A172 (cell line): ENCODE measurements at regions not wholly inside any gene's neighbourhood (a gene's known extent, or its start where the extent isn't known, plus 50 kb on each side); places are given as distances from the start of the nearest gene placed in this dataset.
"Not testable (repeated sequence)": the region's sequence is repeated elsewhere in the genome, so short reads cannot be mapped to it uniquely, and the experiment has no call there.

ENCODE experiments used
- DNase-seq: peaks from one replicate; pipeline ENCODE4 v3.0.0-alpha.2; 2015; ENCODE audit warnings: low spot score

DNA sequence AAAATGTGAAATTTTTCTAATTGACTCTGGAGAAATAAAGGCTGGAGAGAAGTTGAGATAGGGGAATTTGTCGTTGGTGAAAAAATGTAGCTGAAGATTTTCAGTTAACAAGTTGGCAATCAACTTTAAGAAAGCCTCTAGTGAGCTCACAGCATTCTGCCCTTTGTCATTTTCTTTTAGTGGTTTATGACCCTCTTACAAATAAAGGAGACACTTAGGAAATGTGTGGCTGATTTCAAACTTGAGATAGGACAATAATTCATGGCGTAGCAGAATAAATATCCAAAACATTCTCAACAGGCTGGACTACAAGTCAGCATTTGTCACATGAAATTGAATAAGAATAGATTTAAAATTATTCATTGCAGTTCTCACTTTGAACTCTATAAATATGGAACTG, 412.5 kb upstream of the SPHKAP start:
- no peak for DNase-seq

DNA sequence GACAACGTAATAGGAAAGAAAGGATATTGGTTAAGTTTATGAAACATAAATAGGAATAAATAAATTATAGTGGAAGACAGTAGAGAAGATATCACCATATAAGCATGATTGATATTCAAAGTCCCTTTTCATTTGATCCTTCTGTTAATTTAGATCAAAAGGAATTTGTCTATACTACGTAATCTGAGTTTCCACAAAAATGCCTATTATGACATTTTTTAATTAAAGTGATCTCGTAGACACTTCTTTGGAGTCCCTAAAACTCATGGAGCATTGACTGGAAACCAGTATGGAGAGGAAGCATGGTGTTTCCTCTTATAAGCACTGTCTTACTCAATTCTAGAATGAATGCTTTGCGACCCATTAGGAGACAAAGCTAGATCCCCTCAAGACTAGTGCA, 411.4 kb upstream of the SPHKAP start:
- no peak for DNase-seq

GRCh38 chr2:228590681-228591080, 409.2 kb upstream of the SPHKAP start:
- no peak for DNase-seq

- DNase-seq: no peak
Measured at GRCh38 chr2:228589115-228589514, 407.6 kb upstream of the SPHKAP start.

DNA sequence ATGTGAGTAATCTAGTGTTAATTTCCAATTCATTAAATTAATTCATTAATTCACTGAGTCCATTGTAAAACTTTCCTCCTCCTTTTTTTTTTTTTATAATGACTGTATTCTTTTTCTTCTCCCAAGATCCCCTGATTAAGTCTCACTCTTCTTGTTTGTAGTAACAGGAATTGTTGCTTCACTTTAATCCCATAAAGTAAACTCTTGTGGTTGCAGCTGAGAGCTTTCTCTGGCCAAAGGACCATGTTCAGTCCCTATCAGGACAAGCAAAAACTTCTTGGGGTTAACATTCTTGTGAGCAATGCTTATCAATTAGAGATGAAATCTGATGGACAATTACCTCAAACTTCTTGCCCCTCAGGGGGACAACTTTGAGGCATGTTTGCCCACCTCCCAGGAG, 400.2 kb upstream of the SPHKAP start:
- DNase-seq: no peak

DNA sequence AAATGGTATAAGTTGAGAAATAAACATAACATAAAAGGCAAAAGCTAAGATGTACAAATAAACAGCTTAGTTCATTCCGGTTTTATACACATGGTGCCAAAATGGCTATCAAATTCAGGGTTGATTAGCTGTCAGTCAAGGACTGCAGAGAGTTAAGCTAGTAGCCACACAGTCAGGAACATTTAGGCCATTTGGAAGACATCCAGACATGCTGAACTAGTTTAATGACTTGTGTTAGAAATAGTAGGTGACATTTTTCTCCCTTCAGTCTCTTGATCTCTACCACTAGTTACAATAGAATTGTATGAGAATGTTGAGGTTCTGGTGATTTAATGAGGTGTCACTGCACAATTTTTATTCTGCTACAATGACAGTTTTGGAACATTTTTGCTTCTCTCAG, 394.4 kb upstream of the SPHKAP start:
- DNase-seq: no peak

DNA sequence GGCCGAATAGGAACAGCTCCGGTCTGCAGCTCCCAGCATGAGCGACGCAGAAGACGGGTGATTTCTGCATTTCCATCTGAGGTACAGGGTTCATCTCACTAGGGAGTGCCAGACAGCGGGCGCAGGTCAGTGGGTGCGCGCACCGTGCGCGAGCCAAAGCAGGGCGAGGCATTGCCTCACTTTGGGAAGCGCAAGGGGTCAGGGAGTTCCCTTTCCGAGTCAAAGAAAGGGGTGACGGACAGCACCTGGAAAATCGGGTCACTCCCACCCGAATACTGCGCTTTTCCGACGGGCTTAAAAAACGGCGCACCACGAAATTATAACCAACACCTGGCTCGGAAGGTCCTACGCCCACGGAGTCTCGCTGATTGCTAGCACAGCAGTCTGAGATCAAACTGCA, 386.8 kb upstream of the SPHKAP start:
- not testable (repeated sequence) for DNase-seq

- DNase-seq: no peak
Measured at GRCh38 chr2:228561816-228562215, 380.3 kb upstream of the SPHKAP start.

DNA sequence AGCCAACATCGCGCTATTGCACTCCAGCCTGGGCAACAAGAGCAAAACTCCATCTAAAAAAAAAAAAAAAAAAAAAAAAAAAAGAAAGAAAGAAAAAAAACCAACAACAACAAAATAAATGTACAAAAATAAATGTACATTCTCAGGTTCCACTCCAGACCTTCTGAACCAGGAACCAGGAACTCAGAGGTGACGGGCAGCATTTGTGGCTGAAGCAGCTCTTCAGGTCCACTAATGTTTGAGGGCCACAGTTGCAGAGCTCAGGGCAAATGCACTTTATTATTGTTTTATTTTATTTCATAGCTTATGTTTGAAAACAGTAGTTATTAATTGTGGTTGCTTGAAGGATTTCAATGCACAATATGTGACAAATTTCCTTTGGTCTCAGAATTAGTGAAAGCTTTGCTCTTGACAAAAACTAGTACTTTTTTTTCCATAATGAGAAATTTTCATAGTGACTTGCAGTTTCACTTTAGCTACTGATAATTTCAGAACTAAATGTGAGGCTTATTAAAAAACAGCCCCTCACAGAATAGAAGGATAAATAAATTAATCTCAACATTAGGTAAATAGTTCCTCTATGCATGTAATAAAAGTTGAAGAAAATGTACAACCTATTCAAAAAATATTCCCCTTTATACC, 378.4 kb upstream of the SPHKAP start:
- DNase-seq: no peak

DNA sequence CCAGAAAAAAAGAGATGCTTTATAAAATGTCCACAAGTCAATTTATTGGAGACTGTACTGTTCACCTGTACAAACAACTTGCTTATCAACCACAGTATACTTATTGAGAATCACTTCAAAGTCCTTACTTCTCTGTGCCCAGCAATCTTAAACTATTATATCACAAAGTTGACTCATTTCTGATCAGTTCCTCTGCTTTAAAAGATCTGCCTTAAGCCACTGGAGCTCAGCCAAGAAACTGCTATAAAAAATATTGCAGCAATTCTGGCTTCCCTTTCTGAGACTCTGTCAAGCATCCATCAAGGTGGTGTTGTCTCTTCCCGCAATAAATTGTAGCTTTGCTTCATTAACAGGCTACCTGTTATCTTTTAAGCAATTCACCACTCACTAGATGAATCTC, 375.2 kb upstream of the SPHKAP start:
- DNase-seq: no peak

DNA sequence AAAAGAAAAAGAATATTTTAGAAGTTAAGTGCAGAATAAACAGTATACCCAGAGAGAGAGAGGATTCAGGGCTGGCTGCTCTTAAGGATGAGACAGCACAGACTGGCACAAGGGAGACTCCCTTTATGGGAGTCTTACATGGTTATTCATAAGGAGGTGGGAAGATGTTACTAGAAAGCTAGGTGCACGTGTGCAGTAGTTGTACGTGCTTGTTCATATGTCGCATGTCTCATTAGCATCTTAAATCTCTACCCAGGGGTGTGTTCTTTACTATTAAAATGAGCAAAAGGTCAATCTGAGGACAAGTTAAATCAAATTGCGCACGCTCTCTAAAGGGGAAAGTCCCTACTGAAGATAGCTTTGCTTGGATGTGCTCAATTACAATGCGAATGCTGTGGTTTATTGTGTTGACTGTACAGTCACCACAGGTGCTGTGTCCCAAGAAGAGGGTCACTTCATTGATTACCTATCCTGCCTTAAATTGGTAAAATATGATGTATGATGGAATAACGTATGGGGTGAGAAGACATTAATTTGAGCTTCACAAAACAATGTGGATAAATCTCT, 368.0 kb upstream of the SPHKAP start:
- no peak for DNase-seq

- no peak for DNase-seq
Measured at GRCh38 chr2:228548230-228548629, 366.7 kb upstream of the SPHKAP start.

DNA sequence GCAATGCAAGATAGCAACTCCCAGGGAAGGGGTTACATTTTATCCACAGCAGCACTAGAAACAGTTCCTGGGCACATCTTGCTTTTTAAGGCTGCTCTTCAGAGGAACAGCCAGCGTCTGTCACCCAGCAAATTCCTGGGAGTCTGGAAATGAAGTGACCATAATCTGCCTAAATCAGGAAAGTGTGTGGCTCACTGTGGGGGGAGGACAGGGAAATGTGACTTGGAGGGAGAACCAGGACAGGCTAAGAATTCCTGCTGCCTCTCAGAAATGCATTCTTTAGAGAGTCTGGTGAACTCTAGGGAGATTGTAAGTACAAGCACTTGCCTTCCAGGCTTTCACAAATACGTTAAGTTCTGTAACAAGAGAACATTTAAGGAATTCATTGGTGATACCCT, 364.3 kb upstream of the SPHKAP start:
- peak; percentile 28 for DNase-seq

DNA sequence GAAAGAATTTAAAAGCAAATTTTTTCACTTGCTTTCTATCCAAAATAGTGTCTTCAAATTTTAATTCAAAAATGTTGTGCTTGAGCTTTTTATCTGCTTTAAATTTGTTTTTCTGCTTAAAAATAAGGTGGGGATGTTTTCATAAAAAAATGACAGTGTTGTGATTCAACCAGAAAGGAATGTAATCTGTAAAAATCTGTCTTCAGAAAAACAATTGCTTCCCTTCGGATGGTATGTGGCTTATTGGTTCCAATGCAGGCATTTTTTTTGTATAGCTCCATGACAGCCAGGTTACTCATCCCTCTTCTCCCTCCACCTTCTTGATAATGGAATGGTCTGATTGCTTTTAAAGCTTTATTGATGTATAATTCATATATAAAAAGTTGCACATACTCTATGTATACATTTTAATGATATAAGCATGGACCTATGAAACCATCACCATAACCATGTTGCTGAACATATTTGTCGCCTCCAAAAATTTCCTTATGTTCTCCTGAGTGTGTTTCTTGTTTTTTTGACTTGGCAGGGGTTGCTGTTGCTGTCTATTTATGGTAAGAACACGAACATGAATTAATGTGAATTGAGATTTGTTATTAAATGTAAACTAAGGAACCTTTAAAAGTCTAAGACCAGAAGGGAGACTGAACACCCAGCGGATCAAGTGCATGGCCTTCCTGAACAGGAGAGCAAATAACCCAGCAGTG, 363.7 kb upstream of the SPHKAP start:
- peak; percentile 81 for DNase-seq

DNA sequence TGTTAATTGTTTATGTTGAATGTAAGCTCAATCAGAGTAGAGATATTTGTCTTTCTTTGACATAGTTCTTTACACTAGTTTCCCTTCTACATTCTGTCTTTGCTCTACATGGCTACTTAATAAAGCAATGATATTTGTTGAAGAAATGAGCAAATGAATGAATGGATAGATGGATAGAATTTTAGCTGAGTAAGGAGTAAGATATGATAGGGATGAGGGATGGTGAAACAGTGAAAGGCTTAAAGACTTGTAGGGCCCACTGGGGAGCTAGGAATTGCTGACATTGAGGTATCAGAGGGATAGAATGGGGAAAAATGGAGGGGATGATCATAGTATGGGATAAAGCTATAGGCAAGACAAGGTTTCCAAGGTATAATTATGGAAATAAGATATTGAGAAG, 361.6 kb upstream of the SPHKAP start:
- DNase-seq: no peak

DNA sequence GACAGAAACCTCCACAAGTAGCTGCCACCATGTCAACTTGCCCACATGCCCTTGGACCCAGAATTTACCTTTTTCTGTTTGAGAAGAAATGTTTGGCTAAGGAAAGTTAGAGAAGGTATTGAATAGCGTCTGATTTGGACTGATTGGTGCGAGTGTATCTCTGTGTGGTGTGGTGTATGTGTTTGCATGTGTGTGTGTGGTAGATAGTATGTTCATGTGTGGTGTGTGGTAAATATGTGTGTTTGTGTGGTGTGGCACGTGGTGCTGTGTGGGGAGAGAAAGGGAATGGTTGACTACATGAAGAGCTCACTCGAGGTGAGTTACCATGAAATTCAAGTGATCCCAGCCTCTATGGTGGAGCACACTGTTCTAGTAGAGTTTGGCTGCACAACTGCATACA, 360.8 kb upstream of the SPHKAP start:
- no peak for DNase-seq

DNA sequence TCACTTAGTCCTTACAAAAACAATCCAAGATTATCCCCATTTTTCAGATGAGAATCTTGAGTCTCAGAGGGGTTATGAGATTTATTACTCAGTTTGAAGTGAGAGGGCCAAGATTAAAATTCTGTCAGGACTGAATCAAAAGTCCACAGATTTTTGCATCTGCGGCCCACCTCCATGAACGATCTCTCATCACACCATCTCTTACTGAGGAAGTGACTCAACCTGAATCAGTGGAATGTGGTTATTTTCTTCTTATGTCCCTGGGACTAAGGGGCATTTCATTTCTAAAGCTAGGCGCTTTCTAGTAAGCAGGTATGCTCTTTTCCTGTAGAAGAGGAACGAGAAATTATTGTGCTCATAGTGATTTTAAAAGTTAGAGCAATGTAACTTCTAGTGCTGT, 360.3 kb upstream of the SPHKAP start:
- DNase-seq: peak; percentile 91

DNA sequence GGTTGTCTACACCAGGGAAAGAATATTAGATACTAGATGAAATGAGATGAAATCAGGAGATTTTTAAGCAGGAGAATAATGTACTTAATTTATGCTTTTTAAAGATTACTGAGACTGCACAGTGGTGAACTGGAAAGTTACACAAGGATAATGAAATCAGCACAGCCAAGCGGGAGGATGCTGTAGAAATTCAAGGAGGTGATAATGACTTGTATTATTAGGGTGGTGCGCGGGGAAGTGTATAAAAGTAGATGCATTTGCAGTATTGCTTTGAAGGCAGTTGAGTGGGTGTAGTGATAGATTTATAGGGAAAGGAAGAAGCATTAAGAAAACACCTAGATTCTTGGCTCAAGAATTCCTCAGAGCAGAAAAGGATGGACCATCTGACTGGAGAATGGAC, 359.5 kb upstream of the SPHKAP start:
- DNase-seq: no peak

- DNase-seq: peak; percentile 39
Measured at GRCh38 chr2:228535396-228535795, 353.9 kb upstream of the SPHKAP start.

DNA sequence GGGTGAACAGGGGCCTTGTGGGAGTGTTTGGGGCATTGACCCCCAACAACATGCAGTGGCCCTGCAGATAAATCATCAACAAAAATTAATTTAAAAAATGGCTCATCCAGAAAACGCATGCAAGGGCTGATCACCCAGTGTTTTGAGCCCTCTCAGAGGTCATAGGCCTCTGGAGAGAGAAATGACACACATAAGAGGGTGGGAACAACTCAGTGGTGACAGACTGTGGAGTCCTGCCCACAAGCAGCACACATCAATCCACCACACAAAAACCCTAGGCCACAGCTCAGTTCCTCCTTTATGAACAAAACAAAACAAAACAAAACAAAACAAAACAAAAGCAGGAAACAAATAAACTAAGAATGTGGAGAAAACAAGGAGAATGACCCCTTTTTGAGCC, 351.7 kb upstream of the SPHKAP start:
- no peak for DNase-seq

GRCh38 chr2:228532233-228532632, 350.7 kb upstream of the SPHKAP start:
- DNase-seq: no peak

DNA sequence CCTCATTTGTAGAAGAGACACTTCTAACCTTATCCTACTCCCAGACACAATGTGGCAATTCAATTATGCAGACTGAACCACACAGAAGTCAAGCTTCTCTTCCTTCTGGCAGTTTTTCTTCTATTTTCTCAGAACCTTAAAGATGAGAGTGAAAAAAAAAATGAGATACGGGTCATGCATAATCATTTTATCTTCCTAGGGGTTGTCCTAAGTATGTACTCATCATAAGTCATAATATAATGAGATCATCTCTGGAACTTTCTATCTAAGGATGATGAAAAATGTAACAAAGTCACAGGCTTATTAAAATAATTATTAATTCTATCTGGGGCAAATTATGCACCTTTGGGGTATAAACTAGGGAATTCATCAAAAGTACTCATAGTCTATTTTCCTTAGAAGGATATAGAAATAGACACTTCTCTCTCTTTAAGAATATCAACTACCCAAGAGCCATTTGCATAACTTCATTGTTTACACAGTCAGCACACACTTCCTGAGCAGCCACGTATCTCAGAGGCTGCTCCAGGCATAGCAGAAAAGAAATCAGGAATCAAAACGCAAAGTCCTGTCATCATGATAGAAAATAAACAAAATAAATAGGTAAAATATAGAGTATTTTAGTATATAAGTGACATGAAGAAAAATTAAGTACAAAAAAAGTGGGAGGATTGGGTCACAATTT, 345.9 kb upstream of the SPHKAP start:
- DNase-seq: no peak

DNA sequence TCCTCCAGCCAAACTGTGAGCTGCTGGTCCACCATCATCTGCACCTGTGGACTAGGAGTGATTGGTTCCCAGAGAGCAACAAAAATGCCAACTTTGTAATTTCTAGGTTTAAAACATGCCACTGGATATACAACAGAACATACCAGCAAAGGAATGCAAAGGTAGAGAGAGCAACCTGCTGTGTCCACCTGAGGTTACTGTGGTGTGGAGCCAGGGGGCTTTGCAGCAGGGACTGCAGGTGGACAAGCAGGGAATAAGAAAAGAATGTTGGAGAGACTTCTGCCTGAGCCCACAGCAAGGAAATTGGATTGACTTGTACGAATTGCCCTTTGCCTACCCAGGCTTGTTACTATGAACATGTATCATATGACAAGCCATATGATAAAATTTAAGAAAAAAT, 345.2 kb upstream of the SPHKAP start:
- no peak for DNase-seq
